HG03139 (cell line): ENCODE measurements at regions not wholly inside any gene's neighbourhood (a gene's known extent, or its start where the extent isn't known, plus 50 kb on each side); places are given as distances from the start of the nearest gene placed in this dataset.

Source experiments
- ATAC-seq: cut with Tn5 transposase; IDR thresholded peaks from one replicate; pipeline ENCODE4 v1.9.1; 2021; ENCODE audit not compliant: unreplicated experiment

- ATAC-seq: no peak
Observed at GRCh38 chr11:88405853-88406252, 68.3 kb upstream of the CTSC start.

- ATAC-seq: no peak
Observed at GRCh38 chr11:88404932-88405710, 67.6 kb upstream of the CTSC start.

- no peak for ATAC-seq
Observed at GRCh38 chr11:88404391-88404790, 66.9 kb upstream of the CTSC start.

GRCh38 chr11:88402784-88403183 is 65.2 kb upstream of the CTSC start:
- no peak for ATAC-seq

- no peak for ATAC-seq
Observed at GRCh38 chr11:88402192-88402715, 64.7 kb upstream of the CTSC start.

- ATAC-seq: no peak
Observed at GRCh38 chr11:88398791-88399570, 61.4 kb upstream of the CTSC start.

GRCh38 chr11:88398372-88398771 is 60.8 kb upstream of the CTSC start:
- no peak for ATAC-seq

GRCh38 chr11:88390254-88390653 is 52.7 kb upstream of the CTSC start:
- ATAC-seq: no peak

- ATAC-seq: no peak
Observed at GRCh38 chr11:88387957-88388356, 50.4 kb upstream of the CTSC start.
